Uterus (tissue), 3 donors: ENCODE measurements at regions not wholly inside any gene's neighbourhood (a gene's known extent, or its start where the extent isn't known, plus 50 kb on each side); places are given as distances from the start of the nearest gene placed in this dataset.

Experiments
- DNase-seq, 2 donors: peaks; one replicate each; pipeline ENCODE4 v3.0.0-alpha.2; 2019 to 2020
- H3K27ac ChIP-seq, 2 donors: fragments of 200-600 bp; sonication (generic); 1 replicate in 1 of 2; 2 replicates in 1 of 2; pipeline ENCODE4 v1.5.1; 2016 to 2018
- H3K27me3 ChIP-seq, 2 donors: fragments of 200-600 bp; sonication (generic); one replicate each; pipeline ENCODE4 v1.5.1; 2018 to 2019; ENCODE audit warnings: control low read depth in 1 of 2
- H3K36me3 ChIP-seq, 2 donors: fragments of 200-600 bp; sonication (generic); one replicate each; pipeline ENCODE4 v1.5.1; 2019; ENCODE audit warnings: control low read depth in 1 of 2
- H3K4me1 ChIP-seq, 2 donors: fragments of 200-600 bp; sonication (generic); one replicate each; pipeline ENCODE4 v1.5.1; 2018 to 2019; ENCODE audit warnings: control low read depth in 1 of 2
- H3K4me3 ChIP-seq, 2 donors: fragments of 200-600 bp; sonication (generic); 1 replicate in 1 of 2; 2 replicates in 1 of 2; pipeline ENCODE4 v1.5.1; 2018 to 2019; ENCODE audit warnings: mild to moderate bottlenecking in 1 of 2
- H3K9me3 ChIP-seq, 2 donors: fragments of 200-600 bp; sonication (generic); one replicate each; pipeline ENCODE4 v1.5.1; 2019; ENCODE audit warnings: control low read depth in 1 of 2
- POLR2A ChIP-seq, 2 donors: fragments of 450-650 bp; IDR thresholded peaks; one replicate each; pipeline ENCODE4 v1.6.1; 2016; ENCODE audit warnings: antibody characterized with exemption in 2 of 2, mild to moderate bottlenecking in 1 of 2, moderate library complexity in 1 of 2
- intact Hi-C: fragments of 100-400 bp; cut with DNase I; formaldehyde crosslinking; loops from one replicate; pipeline ENCODE4 v1.15.1; 2023; ENCODE audit warnings: low total_unique reads
- TF ChIP-seq, protein P1 (sequence below), 4 experiments: fragments of 200-600 bp in 2 of 4; fragments of 450-650 bp in 2 of 4; sonication (generic) in 2 of 4; IDR thresholded peaks; one replicate each; pipeline ENCODE4 v1.5.1; 2016 to 2019; ENCODE audit warnings: antibody characterized with exemption in 4 of 4, mild to moderate bottlenecking in 2 of 4, moderate library complexity in 1 of 4
- donor health status: DM: yes; HTN: yes; CAD: no.

- H3K36me3 ChIP-seq = no peaks in the 10 kb centered on the region
- no peak for DNase-seq
- no peak overlapping the region for H3K27ac ChIP-seq
- no peaks in the 10 kb centered on the region for H3K27me3 ChIP-seq
- H3K4me3 ChIP-seq = peak overlapping the region in 1 of 2 donors; percentile 8
- intact Hi-C loops = no loop called here
- no peaks in the 10 kb centered on the region for H3K9me3 ChIP-seq
- H3K4me1 ChIP-seq = no peaks in the 10 kb centered on the region
- TF ChIP-seq, protein P1, sequence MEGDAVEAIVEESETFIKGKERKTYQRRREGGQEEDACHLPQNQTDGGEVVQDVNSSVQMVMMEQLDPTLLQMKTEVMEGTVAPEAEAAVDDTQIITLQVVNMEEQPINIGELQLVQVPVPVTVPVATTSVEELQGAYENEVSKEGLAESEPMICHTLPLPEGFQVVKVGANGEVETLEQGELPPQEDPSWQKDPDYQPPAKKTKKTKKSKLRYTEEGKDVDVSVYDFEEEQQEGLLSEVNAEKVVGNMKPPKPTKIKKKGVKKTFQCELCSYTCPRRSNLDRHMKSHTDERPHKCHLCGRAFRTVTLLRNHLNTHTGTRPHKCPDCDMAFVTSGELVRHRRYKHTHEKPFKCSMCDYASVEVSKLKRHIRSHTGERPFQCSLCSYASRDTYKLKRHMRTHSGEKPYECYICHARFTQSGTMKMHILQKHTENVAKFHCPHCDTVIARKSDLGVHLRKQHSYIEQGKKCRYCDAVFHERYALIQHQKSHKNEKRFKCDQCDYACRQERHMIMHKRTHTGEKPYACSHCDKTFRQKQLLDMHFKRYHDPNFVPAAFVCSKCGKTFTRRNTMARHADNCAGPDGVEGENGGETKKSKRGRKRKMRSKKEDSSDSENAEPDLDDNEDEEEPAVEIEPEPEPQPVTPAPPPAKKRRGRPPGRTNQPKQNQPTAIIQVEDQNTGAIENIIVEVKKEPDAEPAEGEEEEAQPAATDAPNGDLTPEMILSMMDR (IDR thresholded peaks at IDR 0.05) = no peak
- no peak for TF ChIP-seq POLR2A (IDR thresholded peaks at IDR 0.05)
Observed at GRCh38 chr10:4543938-4544533, 282.0 kb upstream of the AKR1E2 start.

DNA sequence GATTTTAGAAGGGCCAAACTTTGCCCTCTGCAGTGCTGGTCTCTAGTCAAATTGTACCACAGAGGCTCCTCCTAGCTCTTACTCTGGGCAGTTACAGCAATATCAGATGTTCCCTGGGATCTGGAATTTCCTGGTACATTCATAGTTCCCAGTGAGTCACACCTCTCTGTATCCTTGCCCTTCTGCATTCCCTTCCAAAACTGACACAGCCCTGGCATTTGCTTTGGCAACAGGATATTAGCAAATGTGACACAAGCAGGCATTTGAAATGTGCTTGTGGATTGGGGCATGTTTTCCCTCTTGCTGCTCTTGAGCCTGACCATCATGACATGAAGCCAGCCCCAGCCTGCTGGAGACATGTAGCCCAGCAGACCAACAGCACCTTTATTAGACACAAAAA, 284.7 kb upstream of the AKR1E2 start:
- DNase-seq = no peak
- intact Hi-C loops = no loop called here
- H3K36me3 ChIP-seq = no peaks in the 10 kb centered on the region
- H3K4me3 ChIP-seq = no peak overlapping the region
- H3K9me3 ChIP-seq = no peaks in the 10 kb centered on the region
- H3K27me3 ChIP-seq = no peaks in the 10 kb centered on the region
- no peak overlapping the region for H3K27ac ChIP-seq
- TF ChIP-seq POLR2A (IDR thresholded peaks at IDR 0.05) = no peak
- TF ChIP-seq, protein P1 (IDR thresholded peaks at IDR 0.05) = no peak
- H3K4me1 ChIP-seq = no peaks in the 10 kb centered on the region

GRCh38 chr10:4538016-4538415, 288.0 kb upstream of the AKR1E2 start:
- intact Hi-C loops = no loop called here
- DNase-seq = no peak

GRCh38 chr10:4535521-4535920, 290.5 kb upstream of the AKR1E2 start:
- no peak overlapping the region for H3K27ac ChIP-seq

More at GRCh38 chr10:4538016-4538415, 288.0 kb upstream of the AKR1E2 start:
- no peak for TF ChIP-seq POLR2A (IDR thresholded peaks at IDR 0.05)
- TF ChIP-seq, protein P1 (IDR thresholded peaks at IDR 0.05) = no peak
- H3K27ac ChIP-seq = no peak overlapping the region
- H3K27me3 ChIP-seq = no peaks in the 10 kb centered on the region
- no peaks in the 10 kb centered on the region for H3K9me3 ChIP-seq
- H3K4me3 ChIP-seq = no peak overlapping the region
- H3K4me1 ChIP-seq = no peaks in the 10 kb centered on the region
- H3K36me3 ChIP-seq = no peaks in the 10 kb centered on the region

GRCh38 chr10:4533621-4534020, 292.4 kb upstream of the AKR1E2 start:
- no peak for TF ChIP-seq POLR2A (IDR thresholded peaks at IDR 0.05)
- TF ChIP-seq, protein P1 (IDR thresholded peaks at IDR 0.05) = no peak
- no peaks in the 10 kb centered on the region for H3K27me3 ChIP-seq
- H3K4me1 ChIP-seq = no peaks in the 10 kb centered on the region
- DNase-seq = no peak
- no peaks in the 10 kb centered on the region for H3K36me3 ChIP-seq
- H3K4me3 ChIP-seq = no peak overlapping the region
- H3K27ac ChIP-seq = no peak overlapping the region
- no peaks in the 10 kb centered on the region for H3K9me3 ChIP-seq
- intact Hi-C loops = no loop called here

More at GRCh38 chr10:4535521-4535920, 290.5 kb upstream of the AKR1E2 start:
- Histone ChIP-seq H3K4me3 (no peak overlapping the region), H3K36me3 (no peaks in the 10 kb centered on the region), H3K27me3 (no peaks in the 10 kb centered on the region), H3K9me3 (no peaks in the 10 kb centered on the region), H3K4me1 (no peaks in the 10 kb centered on the region)
- TF ChIP-seq POLR2A (IDR thresholded peaks at IDR 0.05) = no peak
- TF ChIP-seq, protein P1 (IDR thresholded peaks at IDR 0.05) = no peak
- no peak for DNase-seq
- intact Hi-C loops = no loop called here
